H1 (cell line): ENCODE measurements at regions not wholly inside any gene's neighbourhood (a gene's known extent, or its start where the extent isn't known, plus 50 kb on each side); places are given as distances from the start of the nearest gene placed in this dataset.

Experiments
- CTCF ChIA-PET: fragments of 300-600 bp; sonication (Branson Sonifier 250); formaldehyde crosslinking; loops from one replicate; lab custom pipeline; 2021; ENCODE audit not compliant: partially characterized antibody; lab: Charles Lee
- POLR2A ChIA-PET: fragments of 300-600 bp; sonication (Branson Sonifier 250); formaldehyde crosslinking; loops from one replicate; lab custom pipeline; 2021; ENCODE audit warnings: inconsistent platforms; ENCODE audit not compliant: partially characterized antibody; lab: Charles Lee
- DNase-seq, 2 experiments: peaks; one replicate each; pipeline versions ENCODE4 v3.0.0 to v3.0.0-alpha.2; 2010 to 2022; ENCODE audit warnings: low spot score in 2 of 2, low read depth in 1 of 2, mixed read lengths in 1 of 2
- FAIRE-seq: peaks from 2 replicates; lab custom pipeline; 2011; peaks lifted over from hg19 to GRCh38; lab: Jason Lieb, UNC
- H2AFZ ChIP-seq: 2 replicates; pipeline ENCODE4 v1.8.1; 2012; ENCODE audit warnings: low read length, inconsistent platforms
- H2AK5ac ChIP-seq: 2 replicates; pipeline ENCODE4 v1.6.1; 2013; ENCODE audit warnings: low read depth, low read length
- H2BK120ac ChIP-seq: replicated peaks from 2 replicates; pipeline ENCODE3; 2013; ENCODE audit warnings: low read depth, low read length, inconsistent platforms
- H2BK12ac ChIP-seq: 2 replicates; pipeline ENCODE4 v1.6.1; 2013; ENCODE audit warnings: low read depth, low read length
- H2BK15ac ChIP-seq: 2 replicates; pipeline ENCODE4 v1.6.1; 2013; ENCODE audit warnings: low read length
- H2BK20ac ChIP-seq: 2 replicates; pipeline ENCODE4 v1.6.1; 2013; ENCODE audit warnings: low read length
- H2BK5ac ChIP-seq: 2 replicates; pipeline ENCODE4 v1.6.1; 2013; ENCODE audit warnings: low read depth, low read length
- H3K14ac ChIP-seq: 2 replicates; pipeline ENCODE4 v1.6.1; 2013; ENCODE audit warnings: inconsistent platforms; ENCODE audit not compliant: insufficient read length
- H3K18ac ChIP-seq: 2 replicates; pipeline ENCODE4 v1.6.1; 2013; ENCODE audit warnings: low read length; ENCODE audit errors: extremely low read depth
- H3K23ac ChIP-seq: 2 replicates; pipeline ENCODE4 v1.6.1; 2013; ENCODE audit warnings: inconsistent platforms; ENCODE audit not compliant: insufficient read length
- H3K23me2 ChIP-seq: 2 replicates; pipeline ENCODE4 v1.6.1; 2013; ENCODE audit warnings: low read depth, low read length
- H3K27ac ChIP-seq: 2 replicates; pipeline ENCODE4 v1.6.1; 2011; ENCODE audit warnings: low read depth, low read length, inconsistent platforms
- H3K27me3 ChIP-seq, 4 experiments: replicated peaks in 1 of 4; 1 replicate in 1 of 4; 2 replicates in 3 of 4; pipeline versions ENCODE4 v1.6.1 to v1.8.1; 2011 to 2013; ENCODE audit warnings: low read length in 3 of 4, mild to moderate bottlenecking in 3 of 4, inconsistent platforms in 2 of 4, mixed read lengths in 2 of 4, moderate library complexity in 1 of 4; ENCODE audit not compliant: control insufficient read depth in 3 of 4, insufficient read depth in 3 of 4; ENCODE audit errors: extremely low read depth in 1 of 4
- H3K36me3 ChIP-seq, 4 experiments: 2 replicates each; pipeline versions ENCODE4 v1.6.1 to v1.8.1; 2011 to 2013; ENCODE audit warnings: mild to moderate bottlenecking in 4 of 4, low read length in 3 of 4, moderate library complexity in 2 of 4, control low read depth in 1 of 4, inconsistent platforms in 1 of 4; ENCODE audit not compliant: insufficient read depth in 4 of 4, control insufficient read depth in 2 of 4
- H3K4ac ChIP-seq: replicated peaks from 2 replicates; pipeline ENCODE3; 2013; ENCODE audit warnings: low read length, low read depth, mixed read lengths, inconsistent platforms; ENCODE audit not compliant: insufficient read length
- H3K4me1 ChIP-seq, 4 experiments: replicated peaks in 1 of 4; 1 replicate in 1 of 4; 2 replicates in 3 of 4; pipeline versions ENCODE4 v1.6.1 to v1.8.1; 2011 to 2013; ENCODE audit warnings: low read length in 3 of 4, inconsistent platforms in 2 of 4, mixed read lengths in 1 of 4; ENCODE audit not compliant: insufficient read depth in 4 of 4, control insufficient read depth in 3 of 4
- H3K4me2 ChIP-seq, 2 experiments: 2 replicates each; pipeline versions ENCODE4 v1.6.1 to v1.8.1; 2011 to 2013; ENCODE audit warnings: low read depth in 2 of 2, low read length in 2 of 2, control low read depth in 1 of 2, inconsistent platforms in 1 of 2, mild to moderate bottlenecking in 1 of 2; ENCODE audit not compliant: insufficient read depth in 1 of 2
- H3K4me3 ChIP-seq, 4 experiments: fragments of 200-600, 300-600 bp in 1 of 4; sonication (generic), shearing (Covaris generic), sonication (Bioruptor Twin) in 1 of 4; 2 replicates each; pipeline versions ENCODE4 v1.5.1 to v1.8.1; 2011 to 2016; ENCODE audit warnings: low read length in 4 of 4, low read depth in 3 of 4, control low read depth in 2 of 4, inconsistent platforms in 2 of 4, mild to moderate bottlenecking in 2 of 4, mixed read lengths in 1 of 4, moderate library complexity in 1 of 4; ENCODE audit not compliant: insufficient read depth in 2 of 4; ENCODE audit errors: extremely low read depth in 1 of 4
- H3K56ac ChIP-seq: replicated peaks from 2 replicates; pipeline ENCODE3; 2013; ENCODE audit warnings: low read depth, mild to moderate bottlenecking, mixed read lengths, low read length, inconsistent platforms; ENCODE audit not compliant: insufficient read length
- H3K79me1 ChIP-seq: 2 replicates; pipeline ENCODE4 v1.6.1; 2013; ENCODE audit warnings: low read depth, low read length, control low read depth
- H3K79me2 ChIP-seq, 2 experiments: 2 replicates each; pipeline versions ENCODE4 v1.6.1 to v1.8.1; 2012 to 2013; ENCODE audit warnings: low read length in 2 of 2, mild to moderate bottlenecking in 2 of 2, inconsistent platforms in 1 of 2; ENCODE audit not compliant: insufficient read depth in 2 of 2, control insufficient read depth in 1 of 2
- H3K9ac ChIP-seq, 4 experiments: replicated peaks in 1 of 4; 1 replicate in 1 of 4; 2 replicates in 3 of 4; pipeline versions ENCODE4 v1.6.1 to v1.8.1; 2011 to 2013; ENCODE audit warnings: low read depth in 3 of 4, low read length in 3 of 4, control low read depth in 2 of 4, mild to moderate bottlenecking in 2 of 4, moderate library complexity in 2 of 4, inconsistent platforms in 1 of 4; ENCODE audit errors: extremely low read depth in 1 of 4
- H3K9me3 ChIP-seq, 2 experiments: 2 replicates each; pipeline versions ENCODE4 v1.6.1 to v1.8.1; 2012 to 2013; ENCODE audit warnings: mild to moderate bottlenecking in 2 of 2, moderate library complexity in 2 of 2, control low read depth in 1 of 2, inconsistent platforms in 1 of 2, low read depth in 1 of 2, low read length in 1 of 2, mixed read lengths in 1 of 2; ENCODE audit not compliant: insufficient read depth in 2 of 2
- H4K20me1 ChIP-seq, 2 experiments: replicated peaks in 1 of 2; 2 replicates each; pipeline versions ENCODE3 to v1.8.1; 2011 to 2013; ENCODE audit warnings: inconsistent platforms in 2 of 2, low read length in 2 of 2, mild to moderate bottlenecking in 1 of 2; ENCODE audit not compliant: insufficient read depth in 2 of 2, control insufficient read depth in 1 of 2
- H4K5ac ChIP-seq: 2 replicates; pipeline ENCODE4 v1.6.1; 2013; ENCODE audit warnings: low read length, low read depth, mixed read lengths, inconsistent platforms; ENCODE audit not compliant: insufficient read length
- H4K8ac ChIP-seq: 2 replicates; pipeline ENCODE4 v1.8.0; 2013; ENCODE audit warnings: mild to moderate bottlenecking, moderate library complexity, low read length, inconsistent platforms; ENCODE audit not compliant: insufficient read depth; ENCODE audit errors: extremely low read depth
- H4K91ac ChIP-seq: replicated peaks from 2 replicates; pipeline ENCODE3; 2013; ENCODE audit warnings: low read length, mixed read lengths, inconsistent platforms; ENCODE audit not compliant: insufficient read length
- CEBPB ChIP-seq: IDR thresholded peaks from 2 replicates; pipeline ENCODE4 v1.6.1; 2012; ENCODE audit warnings: low read depth, low read length
- EZH2 ChIP-seq: fragments of 200-600 bp; sonication (generic); IDR thresholded peaks from 2 replicates; pipeline ENCODE4 v1.7.1; 2012; ENCODE audit warnings: low read depth, mild to moderate bottlenecking, moderate library complexity, low read length, inconsistent platforms; ENCODE audit not compliant: severe bottlenecking
- KDM4A ChIP-seq: IDR thresholded peaks from one replicate; pipeline ENCODE4 v1.7.1; 2012; ENCODE audit warnings: low read depth, mild to moderate bottlenecking, moderate library complexity, low read length, inconsistent platforms; ENCODE audit not compliant: severe bottlenecking
- RFX5 ChIP-seq: IDR thresholded peaks from 2 replicates; pipeline ENCODE4 v1.6.1; 2011; ENCODE audit warnings: low read depth, low read length, improper control_type of control experiment, borderline replicate concordance
- TAF1 ChIP-seq: IDR thresholded peaks from 2 replicates; pipeline ENCODE4 v1.6.1; 2011; ENCODE audit warnings: mild to moderate bottlenecking, low read depth, low read length
- TAF7 ChIP-seq: optimal IDR thresholded peaks from 2 replicates; pipeline ENCODE3; 2011; ENCODE audit warnings: low read depth, mild to moderate bottlenecking, inconsistent platforms, low read length, moderate library complexity, borderline replicate concordance
- TCF12 ChIP-seq: IDR thresholded peaks from 2 replicates; pipeline ENCODE4 v1.6.1; 2011; ENCODE audit warnings: low read depth, mild to moderate bottlenecking, low read length
- WGBS, 2 experiments: shearing (Covaris generic) in 1 of 2; methylation state at CpG; one replicate each; pipeline versions ENCODE4 v1.1.6 to v1.1.7; 2013 to 2015; ENCODE audit warnings: low lambda C conversion rate in 2 of 2, mixed read lengths in 2 of 2, inconsistent platforms in 1 of 2, low coverage in 1 of 2, missing lambda C conversion rate in 1 of 2; ENCODE audit not compliant: insufficient replicate concordance in 2 of 2, insufficient coverage in 1 of 2, insufficient read length in 1 of 2; ENCODE audit errors: extremely low coverage in 1 of 2, missing lambda C conversion rate in 1 of 2; 5-methylcytosine and 5-hydroxymethylcytosine counted together

DNA sequence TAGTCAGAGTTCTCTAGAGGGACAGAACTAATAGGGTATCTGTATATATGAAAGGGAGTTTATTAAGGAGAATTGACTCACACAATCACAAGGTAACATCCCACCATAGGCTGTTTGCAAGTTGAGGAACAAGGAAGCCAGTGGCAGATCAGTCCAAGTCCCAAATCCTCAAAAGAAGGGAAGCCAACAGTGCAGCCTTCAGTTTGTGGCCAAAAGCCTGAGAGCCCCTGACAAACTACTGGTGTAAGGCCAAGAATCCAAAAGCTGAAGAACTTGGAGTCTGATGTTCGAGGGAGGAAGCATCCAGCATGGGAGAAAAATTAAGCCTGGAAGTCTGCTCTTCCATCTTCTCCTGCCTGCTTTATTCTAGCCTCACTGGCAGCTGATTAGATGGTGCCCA is 1107.2 kb upstream of the CELF2 start:
- H3K4me3 ChIP-seq = no peak overlapping the region
- no peak overlapping the region for H3K27ac ChIP-seq
- FAIRE-seq (no peak), DNase-seq (no peak)
- no peak overlapping the region for H3K4me2 ChIP-seq
- H2BK20ac ChIP-seq = peak overlapping the region; percentile 43; the same call in 1 of the 2 replicates
- no peak overlapping the region for H3K9ac ChIP-seq
- H4K91ac ChIP-seq = no peak overlapping the region
- no peak overlapping the region for H2BK15ac ChIP-seq
- H3K4ac ChIP-seq = no peak overlapping the region
- H3K36me3 ChIP-seq = no peaks in the 10 kb centered on the region
- no peak for TF ChIP-seq EZH2
- no peak for TF ChIP-seq CEBPB
- TF ChIP-seq TCF12 = no peak
- TF ChIP-seq TAF1 = no peak
- no peak for TF ChIP-seq TAF7
- TF ChIP-seq KDM4A = no peak
- no peak for TF ChIP-seq RFX5
- no peaks in the 10 kb centered on the region for H3K27me3 ChIP-seq
- POLR2A ChIA-PET = no interaction called here
- no peaks in the 10 kb centered on the region for H3K23me2 ChIP-seq
- no peak overlapping the region for H3K23ac ChIP-seq
- no peak overlapping the region for H3K18ac ChIP-seq
- no peak overlapping the region for H2AK5ac ChIP-seq
- H3K9me3 ChIP-seq = 0 out of 4 replicates have a peak, but pooled peaks cover 6 to 7% of the 10 kb centered on the region in 2 experiments
- H4K8ac ChIP-seq = no peak overlapping the region
- H2BK5ac ChIP-seq = peak overlapping the region; percentile 84; the same call in 1 of the 2 replicates
- no peak overlapping the region for H2AFZ ChIP-seq
- H2BK12ac ChIP-seq = peak overlapping the region; percentile 82; the same call in 1 of the 2 replicates
- WGBS, 2 experiments = 94% methylated on average over 1 of the region's 1 CpG; no CpG with 5 or more reads in 1 of the 2 experiments
- CTCF ChIA-PET = no interaction called here
- peaks cover 3 to 8% (median 5%) of the 10 kb centered on the region in 4 experiments; a peak in 4 of 7 replicates for H3K4me1 ChIP-seq
- H4K20me1 ChIP-seq = no peaks in the 10 kb centered on the region
- H3K79me1 ChIP-seq = no peaks in the 10 kb centered on the region
- H3K56ac ChIP-seq = no peak overlapping the region
- peak overlapping the region; percentile 26 for H2BK120ac ChIP-seq
- H3K14ac ChIP-seq = no peak overlapping the region
- no peaks in the 10 kb centered on the region for H3K79me2 ChIP-seq
- H4K5ac ChIP-seq = peak overlapping the region; percentile 36
